ENCODE measurements at regions not wholly inside any gene's neighbourhood (a gene's known extent, or its start where the extent isn't known, plus 50 kb on each side); places are given as distances from the start of the nearest gene placed in this dataset.

DNA sequence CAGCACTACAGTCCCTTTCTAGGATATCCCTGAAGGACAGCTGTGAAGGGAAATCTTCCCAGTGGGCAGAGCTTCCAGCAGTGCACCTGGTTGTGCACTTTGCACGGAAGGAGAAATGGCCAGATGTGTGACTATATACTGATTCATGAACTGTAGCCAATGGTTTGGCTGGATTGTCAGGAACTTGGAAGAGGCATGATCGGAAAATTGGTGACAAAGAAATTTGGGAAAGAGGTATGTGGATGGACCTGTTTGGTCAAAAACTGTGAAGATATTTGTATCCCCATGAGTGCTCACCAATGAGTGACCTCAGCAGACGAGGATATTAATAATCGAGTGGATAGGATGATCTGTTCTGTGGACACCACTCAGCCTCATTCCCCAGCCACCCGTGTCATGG is 582.2 kb downstream of the CPS1 start:
- TF ChIP-seq POLR2AphosphoS5 (IDR thresholded peaks at IDR 0.05; ENCODE audit: low read depth, low read length) (no peak), TAF1 (IDR thresholded peaks at IDR 0.05; ENCODE audit: low read depth, low read length) (no peak), SPI1 (IDR thresholded peaks at IDR 0.05; ENCODE audit: low read depth, low read length) (no peak), POU2F2 (IDR thresholded peaks at IDR 0.05; ENCODE audit: low read depth, low read length) (no peak), POLR2A (IDR thresholded peaks at IDR 0.05; ENCODE audit: low read depth, low read length) (no peak), PAX5 (IDR thresholded peaks at IDR 0.05; ENCODE audit: insufficient read depth, low read length, severe bottlenecking) (no peak)
- FAIRE-seq = no peak
- DNase-seq (ENCODE audit: insufficient read length, low spot score) = no peak

DNA sequence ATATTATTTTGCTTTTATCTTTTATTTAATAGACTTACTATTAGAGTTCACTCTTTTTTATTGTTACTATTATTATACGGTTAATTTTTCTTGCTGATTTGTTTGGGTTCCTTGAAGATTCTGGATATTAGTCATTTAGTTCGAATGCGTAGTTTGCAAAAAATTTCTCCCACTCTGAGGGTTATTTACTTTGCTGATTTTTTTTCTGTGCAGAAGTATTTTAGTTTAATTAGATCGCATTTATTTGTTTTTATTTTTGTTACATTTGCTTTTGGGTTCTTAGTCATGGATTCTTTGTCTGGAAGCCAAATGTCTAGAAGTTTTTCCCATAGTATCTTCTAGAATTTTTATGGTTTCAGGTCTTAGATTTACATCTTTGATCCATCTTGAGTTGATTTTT is 585.2 kb downstream of the CPS1 start:
- no peak for TF ChIP-seq TAF1 (IDR thresholded peaks at IDR 0.05; ENCODE audit: low read depth, low read length)
- TF ChIP-seq POLR2AphosphoS5 (IDR thresholded peaks at IDR 0.05; ENCODE audit: low read depth, low read length) = no peak
- no peak for TF ChIP-seq POU2F2 (IDR thresholded peaks at IDR 0.05; ENCODE audit: low read depth, low read length)
- TF ChIP-seq SPI1 (IDR thresholded peaks at IDR 0.05; ENCODE audit: low read depth, low read length) = no peak
- no peak for TF ChIP-seq POLR2A (IDR thresholded peaks at IDR 0.05; ENCODE audit: low read depth, low read length)
- no peak for TF ChIP-seq PAX5 (IDR thresholded peaks at IDR 0.05; ENCODE audit: insufficient read depth, low read length, severe bottlenecking)
- no peak for DNase-seq (ENCODE audit: insufficient read length, low spot score)
- FAIRE-seq = no peak

DNA sequence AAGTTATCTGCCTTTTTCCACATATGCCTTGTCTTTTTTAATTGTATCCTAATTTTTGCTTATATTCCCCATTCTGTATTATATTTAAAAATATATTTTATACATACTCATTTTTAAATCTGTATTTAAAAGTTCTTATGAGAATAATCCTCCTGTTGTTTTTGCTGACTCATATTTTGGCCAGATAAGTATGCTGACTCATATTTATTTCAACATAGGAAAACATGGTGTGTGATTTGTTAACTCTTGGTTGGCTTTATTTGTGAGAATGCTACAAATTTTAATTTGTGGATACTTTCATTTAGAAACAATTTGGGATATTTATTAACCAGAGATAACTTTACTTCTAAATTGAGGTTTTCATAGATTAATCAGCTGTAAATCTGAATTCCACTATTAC is 587.7 kb downstream of the CPS1 start:
- DNase-seq (ENCODE audit: insufficient read length, low spot score) = no peak
- no peak for TF ChIP-seq POLR2AphosphoS5 (IDR thresholded peaks at IDR 0.05; ENCODE audit: low read depth, low read length)
- TF ChIP-seq POU2F2 (IDR thresholded peaks at IDR 0.05; ENCODE audit: low read depth, low read length) = no peak
- TF ChIP-seq TAF1 (IDR thresholded peaks at IDR 0.05; ENCODE audit: low read depth, low read length) = no peak
- TF ChIP-seq POLR2A (IDR thresholded peaks at IDR 0.05; ENCODE audit: low read depth, low read length) = no peak
- TF ChIP-seq SPI1 (IDR thresholded peaks at IDR 0.05; ENCODE audit: low read depth, low read length) = no peak
- TF ChIP-seq PAX5 (IDR thresholded peaks at IDR 0.05; ENCODE audit: insufficient read depth, low read length, severe bottlenecking) = no peak
- no peak for FAIRE-seq

DNA sequence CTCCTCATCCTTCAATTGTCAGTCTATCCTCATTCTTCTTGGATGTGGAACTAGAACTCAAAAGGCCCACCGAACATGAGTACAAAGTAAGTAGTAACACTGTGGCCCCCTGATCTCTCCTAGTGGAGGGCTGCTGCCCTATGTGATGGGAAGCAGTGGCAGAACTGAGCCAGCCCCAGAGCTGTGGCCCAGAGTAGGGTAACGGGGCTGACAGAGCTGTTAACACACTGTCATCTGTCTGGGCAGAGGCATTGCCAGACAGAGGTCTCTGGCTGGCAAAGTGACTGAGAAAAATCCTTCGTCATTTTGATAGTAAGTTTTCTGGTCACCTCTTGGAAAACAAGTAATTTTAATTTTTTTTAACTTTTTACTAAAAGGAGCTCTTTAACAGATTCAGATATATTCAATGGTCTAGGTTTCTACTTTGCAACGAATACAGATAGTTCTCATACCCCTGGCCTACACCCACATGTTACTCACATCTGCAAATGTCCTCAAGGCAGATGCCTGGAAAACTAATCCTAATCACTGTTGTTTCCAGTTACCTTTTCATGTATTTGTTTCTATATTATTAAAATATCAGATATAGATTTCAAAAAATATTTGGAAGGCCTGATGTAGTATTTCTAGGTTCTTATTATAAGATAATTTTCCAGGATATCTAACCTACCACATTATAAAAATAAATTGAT is 588.7 kb downstream of the CPS1 start:
- FAIRE-seq (no peak), DNase-seq (ENCODE audit: insufficient read length, low spot score) (no peak)
- no peak for TF ChIP-seq POLR2A (IDR thresholded peaks at IDR 0.05; ENCODE audit: low read depth, low read length)
- no peak for TF ChIP-seq POLR2AphosphoS5 (IDR thresholded peaks at IDR 0.05; ENCODE audit: low read depth, low read length)

DNA sequence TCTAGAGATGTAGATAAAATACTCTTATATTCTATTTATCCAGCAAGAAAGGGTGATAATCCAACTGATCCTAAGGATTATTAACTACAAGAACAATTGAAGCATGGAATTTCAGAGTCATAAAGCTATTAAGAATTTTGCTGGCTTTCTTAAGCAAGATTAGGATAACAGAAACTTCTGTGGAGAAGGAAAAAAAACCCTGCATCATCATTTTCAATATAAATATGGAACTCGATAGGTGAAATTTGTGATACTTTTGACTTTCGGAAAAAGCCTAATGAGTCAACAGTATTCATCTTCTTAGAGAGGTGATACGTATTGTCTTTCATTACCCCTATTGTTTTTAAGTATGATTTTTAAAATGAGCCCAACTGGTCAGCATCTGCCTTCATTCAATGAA is 593.3 kb downstream of the CPS1 start:
- no peak for DNase-seq (ENCODE audit: insufficient read length, low spot score)

DNA sequence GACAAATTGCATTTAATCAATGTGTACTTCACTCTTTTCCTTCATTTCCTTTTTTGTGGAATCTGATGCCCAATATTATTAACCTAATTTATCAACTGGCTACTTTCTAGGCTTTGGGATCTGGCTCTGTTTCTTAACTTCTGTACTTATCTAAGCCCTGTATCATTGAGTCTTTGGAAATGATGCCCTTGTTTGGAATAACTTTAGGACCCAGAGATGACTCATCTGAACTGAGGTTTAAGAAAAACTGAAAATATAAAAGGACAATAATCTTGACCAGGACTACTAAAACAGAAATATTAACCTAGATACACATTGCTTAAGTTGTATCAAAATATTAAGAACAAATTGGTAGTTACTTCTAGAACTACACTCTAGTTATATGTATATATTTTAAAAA is 600.8 kb downstream of the CPS1 start:
- FAIRE-seq (no peak), DNase-seq (ENCODE audit: insufficient read length, low spot score) (no peak)
- TF ChIP-seq POLR2A (IDR thresholded peaks at IDR 0.05; ENCODE audit: low read depth, low read length) (no peak), PAX5 (IDR thresholded peaks at IDR 0.05; ENCODE audit: insufficient read depth, low read length, severe bottlenecking) (no peak), POU2F2 (IDR thresholded peaks at IDR 0.05; ENCODE audit: low read depth, low read length) (no peak), SPI1 (IDR thresholded peaks at IDR 0.05; ENCODE audit: low read depth, low read length) (no peak), TAF1 (IDR thresholded peaks at IDR 0.05; ENCODE audit: low read depth, low read length) (no peak), POLR2AphosphoS5 (IDR thresholded peaks at IDR 0.05; ENCODE audit: low read depth, low read length) (no peak)

More for the DNA sequence above, 593.3 kb downstream of the CPS1 start:
- no peak for FAIRE-seq
- TF ChIP-seq POLR2AphosphoS5 (IDR thresholded peaks at IDR 0.05; ENCODE audit: low read depth, low read length) (no peak), PAX5 (IDR thresholded peaks at IDR 0.05; ENCODE audit: insufficient read depth, low read length, severe bottlenecking) (no peak), SPI1 (IDR thresholded peaks at IDR 0.05; ENCODE audit: low read depth, low read length) (no peak), POLR2A (IDR thresholded peaks at IDR 0.05; ENCODE audit: low read depth, low read length) (no peak), TAF1 (IDR thresholded peaks at IDR 0.05; ENCODE audit: low read depth, low read length) (no peak), POU2F2 (IDR thresholded peaks at IDR 0.05; ENCODE audit: low read depth, low read length) (no peak)

DNA sequence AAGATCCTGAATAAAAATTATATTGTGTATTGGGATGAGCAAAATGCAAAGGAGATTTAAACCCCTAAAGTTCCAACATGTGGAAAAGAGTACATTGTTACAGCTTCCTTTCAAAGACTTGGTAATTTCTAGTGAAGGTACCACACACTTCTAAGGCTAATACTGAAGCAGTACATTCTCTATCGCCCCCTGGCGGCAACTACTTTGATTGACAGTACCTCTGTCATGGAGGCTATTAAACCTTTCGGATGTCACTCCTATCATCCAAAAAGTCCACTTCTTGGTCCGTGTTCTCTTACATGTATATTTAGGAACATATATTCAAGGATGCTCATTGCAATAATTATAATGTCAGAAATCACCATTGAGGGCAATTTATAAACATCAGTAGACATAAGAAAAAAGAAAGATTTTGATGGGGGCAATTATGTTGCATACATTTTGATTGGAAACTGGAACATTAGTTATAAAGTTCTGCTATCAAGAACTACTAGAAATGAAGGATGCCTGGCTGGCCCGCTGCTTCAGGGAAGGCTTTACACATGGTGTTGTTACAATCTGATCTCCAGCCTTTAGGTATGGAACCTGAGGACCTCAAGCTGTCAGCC is 601.6 kb downstream of the CPS1 start:
- FAIRE-seq = peak; percentile 72
- TF ChIP-seq TAF1 (IDR thresholded peaks at IDR 0.05; ENCODE audit: low read depth, low read length) = no peak
- TF ChIP-seq PAX5 (IDR thresholded peaks at IDR 0.05; ENCODE audit: insufficient read depth, low read length, severe bottlenecking) = no peak
- TF ChIP-seq SPI1 (IDR thresholded peaks at IDR 0.05; ENCODE audit: low read depth, low read length) = no peak
- TF ChIP-seq POU2F2 (IDR thresholded peaks at IDR 0.05; ENCODE audit: low read depth, low read length) = no peak

DNA sequence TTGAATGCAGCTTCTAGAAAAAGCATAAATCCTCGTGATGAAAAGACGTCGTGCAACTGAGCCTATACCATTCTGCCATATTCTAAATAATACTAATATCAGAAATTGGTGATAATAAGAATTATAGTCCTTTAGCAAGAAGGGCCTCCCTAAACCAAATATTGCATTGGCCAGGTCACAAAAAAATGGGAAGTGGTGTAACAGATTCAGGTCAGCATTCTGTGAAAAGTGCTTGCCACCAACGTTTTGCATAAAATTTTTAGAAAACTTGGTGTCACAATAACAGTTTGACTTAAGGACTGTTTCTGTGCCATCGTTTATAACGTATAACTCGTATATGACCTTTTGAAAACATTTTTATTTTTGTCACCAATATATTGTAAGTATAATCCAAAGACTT is 603.6 kb downstream of the CPS1 start:
- no peak for FAIRE-seq
- DNase-seq (ENCODE audit: insufficient read length, low spot score) = no peak
- TF ChIP-seq TAF1 (IDR thresholded peaks at IDR 0.05; ENCODE audit: low read depth, low read length) (no peak), SPI1 (IDR thresholded peaks at IDR 0.05; ENCODE audit: low read depth, low read length) (no peak), POLR2AphosphoS5 (IDR thresholded peaks at IDR 0.05; ENCODE audit: low read depth, low read length) (no peak), PAX5 (IDR thresholded peaks at IDR 0.05; ENCODE audit: insufficient read depth, low read length, severe bottlenecking) (no peak), POU2F2 (IDR thresholded peaks at IDR 0.05; ENCODE audit: low read depth, low read length) (no peak), POLR2A (IDR thresholded peaks at IDR 0.05; ENCODE audit: low read depth, low read length) (no peak)

More for the DNA sequence above, 601.6 kb downstream of the CPS1 start:
- peak; percentile 3 for DNase-seq (ENCODE audit: insufficient read length, low spot score)

DNA sequence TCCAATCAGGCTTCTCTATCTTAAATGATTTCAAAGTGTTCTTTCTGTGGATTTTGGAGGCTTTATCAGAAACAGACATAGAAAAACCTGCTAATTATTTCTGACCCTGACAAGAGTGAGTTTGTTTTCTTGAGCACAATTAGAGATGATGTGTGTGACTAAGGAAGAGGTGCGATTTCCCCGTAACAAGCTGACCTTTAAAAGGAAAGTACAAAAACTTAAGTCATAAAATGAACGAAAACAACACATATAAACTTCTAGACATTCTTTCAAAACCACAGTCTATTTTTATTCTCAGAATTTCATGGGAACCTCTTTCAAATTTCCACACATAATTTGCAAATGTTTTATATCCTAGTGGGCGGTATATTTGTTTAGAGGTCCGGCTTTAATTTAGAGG is 604.8 kb downstream of the CPS1 start:
- TF ChIP-seq POLR2A (IDR thresholded peaks at IDR 0.05; ENCODE audit: low read depth, low read length) (no peak), POLR2AphosphoS5 (IDR thresholded peaks at IDR 0.05; ENCODE audit: low read depth, low read length) (no peak), SPI1 (IDR thresholded peaks at IDR 0.05; ENCODE audit: low read depth, low read length) (no peak), POU2F2 (IDR thresholded peaks at IDR 0.05; ENCODE audit: low read depth, low read length) (no peak), TAF1 (IDR thresholded peaks at IDR 0.05; ENCODE audit: low read depth, low read length) (no peak), PAX5 (IDR thresholded peaks at IDR 0.05; ENCODE audit: insufficient read depth, low read length, severe bottlenecking) (no peak)
- FAIRE-seq = no peak
- no peak for DNase-seq (ENCODE audit: insufficient read length, low spot score)

DNA sequence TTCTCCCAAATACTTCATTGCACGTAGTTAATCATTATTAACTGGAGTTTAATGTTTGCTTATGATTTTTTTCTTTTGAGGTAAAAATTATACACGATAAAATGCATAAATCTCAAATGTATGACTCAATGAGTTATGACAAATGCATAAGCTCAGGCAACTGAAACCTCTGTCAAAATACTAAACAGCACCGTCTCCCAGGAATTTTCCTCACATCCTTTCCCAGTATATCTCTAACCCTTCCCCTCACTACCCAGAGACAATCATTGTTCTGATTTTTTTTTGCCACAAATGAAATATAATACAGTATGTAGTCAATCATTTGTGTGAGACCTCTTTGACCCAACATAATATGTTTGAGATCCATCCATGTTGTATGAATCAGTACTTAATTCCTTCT is 606.5 kb downstream of the CPS1 start:
- no peak for TF ChIP-seq PAX5 (IDR thresholded peaks at IDR 0.05; ENCODE audit: insufficient read depth, low read length, severe bottlenecking)
- no peak for TF ChIP-seq POU2F2 (IDR thresholded peaks at IDR 0.05; ENCODE audit: low read depth, low read length)
- TF ChIP-seq SPI1 (IDR thresholded peaks at IDR 0.05; ENCODE audit: low read depth, low read length) = no peak
- no peak for TF ChIP-seq POLR2A (IDR thresholded peaks at IDR 0.05; ENCODE audit: low read depth, low read length)
- TF ChIP-seq TAF1 (IDR thresholded peaks at IDR 0.05; ENCODE audit: low read depth, low read length) = no peak
- no peak for TF ChIP-seq POLR2AphosphoS5 (IDR thresholded peaks at IDR 0.05; ENCODE audit: low read depth, low read length)
- DNase-seq (ENCODE audit: insufficient read length, low spot score) (no peak), FAIRE-seq (no peak)
